HG02938 (cell line): ENCODE measurements at regions not wholly inside any gene's neighbourhood (a gene's known extent, or its start where the extent isn't known, plus 50 kb on each side); places are given as distances from the start of the nearest gene placed in this dataset.
A peak's percentile ranks its signal among the peaks of the same experiment; 100 is the strongest.
"Not testable (repeated sequence)": the region's sequence is repeated elsewhere in the genome, so short reads cannot be mapped to it uniquely, and the experiment has no call there.

Source experiments
- ATAC-seq: cut with Tn5 transposase; IDR thresholded peaks from one replicate; pipeline ENCODE4 v1.9.1; 2021; ENCODE audit warnings: mild to moderate bottlenecking, moderate library complexity; ENCODE audit not compliant: unreplicated experiment

DNA sequence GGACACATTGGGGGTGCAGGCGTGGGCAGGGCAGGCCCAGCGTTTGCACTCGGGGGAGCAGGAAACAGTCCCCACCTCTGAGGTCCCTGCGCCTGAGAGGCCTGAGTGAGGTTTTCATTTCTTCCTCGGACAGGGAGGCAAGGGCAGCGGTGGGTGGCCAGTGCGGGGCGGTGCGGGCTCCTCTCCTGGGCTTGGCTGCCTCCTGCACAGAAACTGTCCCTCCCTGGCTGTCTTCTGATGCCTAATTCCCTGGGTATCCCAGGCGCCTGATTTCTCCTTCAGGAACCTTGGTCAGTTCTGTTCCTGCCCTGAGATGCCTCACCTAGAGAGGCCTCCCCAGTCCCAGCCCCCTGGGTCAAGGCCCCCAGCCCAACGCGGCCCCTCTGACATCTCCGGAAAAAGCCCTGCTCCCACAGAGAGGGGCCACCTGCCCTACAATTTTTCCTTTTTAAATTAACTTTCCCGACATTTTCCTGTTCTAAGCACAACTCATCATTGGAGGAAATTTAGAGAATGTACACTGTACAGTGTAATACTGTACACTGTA is 260.3 kb downstream of the ADGRD1 start:
- ATAC-seq, result no peak

DNA sequence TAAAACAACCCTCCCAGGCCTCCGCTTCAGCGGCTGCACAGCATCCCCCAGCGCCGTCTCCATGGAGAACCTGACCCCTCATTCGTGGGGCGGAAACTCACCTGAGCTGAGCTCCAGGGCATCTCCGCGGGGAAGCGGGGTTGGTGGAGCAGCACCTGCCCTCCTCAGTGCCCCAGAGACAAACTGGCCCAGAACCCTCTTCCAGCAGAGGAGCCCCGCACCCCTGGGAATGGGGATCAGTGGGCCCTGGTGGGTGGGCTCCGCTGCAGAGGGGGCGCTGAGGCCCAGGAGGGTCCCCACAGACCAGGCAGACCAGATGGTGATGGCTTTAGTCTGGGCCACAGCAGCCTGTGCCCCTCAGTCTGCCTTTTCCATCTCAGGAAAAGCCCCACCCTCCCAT is 261.2 kb downstream of the ADGRD1 start:
- ATAC-seq, result not testable (repeated sequence)

DNA sequence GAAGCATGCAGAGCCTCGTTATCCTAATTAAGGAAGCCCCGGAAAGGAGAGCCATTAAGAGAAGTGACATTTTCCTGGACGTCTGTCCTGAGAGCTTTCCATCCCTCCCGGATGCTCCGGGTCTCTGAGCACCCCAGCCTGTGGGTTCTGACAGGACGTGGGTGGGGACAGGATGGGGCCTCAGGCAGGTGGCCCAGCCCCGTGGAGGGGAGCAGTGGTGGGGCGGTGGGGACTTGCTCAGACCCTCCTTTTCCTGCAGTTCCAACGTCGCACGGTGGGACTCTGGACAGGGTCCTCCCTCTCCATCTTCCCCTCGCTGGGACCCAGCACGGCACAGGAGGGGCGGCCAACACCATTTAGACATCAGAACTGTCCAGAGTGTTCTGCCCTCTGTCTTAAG is 262.9 kb downstream of the ADGRD1 start:
- not testable (repeated sequence) for ATAC-seq

DNA sequence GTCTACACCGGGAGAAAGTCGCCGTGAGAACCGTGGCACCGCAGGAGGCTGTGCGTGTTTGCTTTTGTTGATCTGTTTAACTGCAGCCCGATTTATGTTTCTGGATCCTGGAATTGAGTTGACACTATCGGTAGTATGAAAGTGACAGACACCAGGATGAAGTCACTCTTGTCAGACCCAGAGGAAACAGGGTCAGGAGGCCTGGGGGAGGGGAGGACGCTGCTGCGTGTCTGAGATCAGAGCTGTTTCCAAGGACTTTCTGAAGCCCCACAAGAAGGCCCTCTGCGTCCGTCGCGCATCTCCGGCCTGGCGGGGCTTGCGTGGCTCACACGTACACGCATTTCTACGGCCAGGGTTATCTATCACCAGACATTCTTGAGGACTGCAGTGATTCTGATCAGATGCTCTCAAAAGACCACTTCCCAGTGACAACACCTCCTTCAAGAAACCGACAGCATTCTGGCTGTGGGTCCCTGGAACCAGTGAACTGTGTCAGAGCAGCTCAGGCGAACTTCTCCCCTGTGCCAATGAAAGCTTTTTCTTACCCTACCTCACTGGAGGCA is 263.4 kb downstream of the ADGRD1 start:
- ATAC-seq, result no peak

DNA sequence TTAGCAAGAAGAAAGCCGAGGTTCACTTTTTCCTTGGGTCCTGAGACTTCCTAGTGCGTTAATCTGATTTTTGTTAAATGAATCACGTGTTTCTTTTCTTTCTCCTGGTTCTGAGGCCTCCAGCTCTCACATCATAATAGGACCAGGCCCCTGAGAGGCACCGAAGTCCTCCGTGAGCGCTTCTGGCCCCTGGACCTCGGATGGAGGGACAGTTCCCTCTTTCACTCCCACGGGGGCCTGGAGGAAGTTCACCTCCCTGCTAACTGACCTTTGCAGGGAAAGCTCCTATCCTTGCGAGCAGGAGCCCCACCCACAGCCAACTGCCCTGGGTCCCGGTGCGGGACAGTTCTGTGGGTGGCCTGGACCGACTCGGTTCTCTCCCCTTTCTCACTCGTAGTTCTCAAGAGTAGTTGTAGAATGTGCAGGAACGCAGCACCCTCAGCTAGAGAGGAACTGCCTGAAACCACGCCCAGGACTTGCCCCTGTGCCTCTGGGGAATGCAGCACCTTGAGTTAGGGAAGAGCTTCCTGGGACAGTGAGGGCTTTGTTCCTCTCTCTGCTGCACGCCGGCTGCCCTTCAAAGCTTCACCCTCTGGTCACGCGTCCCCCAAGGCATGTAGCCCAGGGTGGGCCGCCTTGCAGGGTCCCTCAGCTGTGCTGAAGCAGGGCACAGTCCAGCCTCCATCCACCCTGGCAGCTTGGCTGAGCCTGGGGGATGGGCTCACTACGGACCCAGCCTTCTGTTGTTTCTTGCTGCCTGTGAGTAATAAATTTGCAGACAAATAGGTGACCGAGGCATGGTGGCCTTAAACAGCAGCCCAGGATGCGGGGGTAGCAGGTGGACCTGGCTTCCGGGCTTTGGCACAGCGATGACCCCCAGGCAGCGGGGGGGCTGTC is 264.6 kb downstream of the ADGRD1 start:
- no peak for ATAC-seq

DNA sequence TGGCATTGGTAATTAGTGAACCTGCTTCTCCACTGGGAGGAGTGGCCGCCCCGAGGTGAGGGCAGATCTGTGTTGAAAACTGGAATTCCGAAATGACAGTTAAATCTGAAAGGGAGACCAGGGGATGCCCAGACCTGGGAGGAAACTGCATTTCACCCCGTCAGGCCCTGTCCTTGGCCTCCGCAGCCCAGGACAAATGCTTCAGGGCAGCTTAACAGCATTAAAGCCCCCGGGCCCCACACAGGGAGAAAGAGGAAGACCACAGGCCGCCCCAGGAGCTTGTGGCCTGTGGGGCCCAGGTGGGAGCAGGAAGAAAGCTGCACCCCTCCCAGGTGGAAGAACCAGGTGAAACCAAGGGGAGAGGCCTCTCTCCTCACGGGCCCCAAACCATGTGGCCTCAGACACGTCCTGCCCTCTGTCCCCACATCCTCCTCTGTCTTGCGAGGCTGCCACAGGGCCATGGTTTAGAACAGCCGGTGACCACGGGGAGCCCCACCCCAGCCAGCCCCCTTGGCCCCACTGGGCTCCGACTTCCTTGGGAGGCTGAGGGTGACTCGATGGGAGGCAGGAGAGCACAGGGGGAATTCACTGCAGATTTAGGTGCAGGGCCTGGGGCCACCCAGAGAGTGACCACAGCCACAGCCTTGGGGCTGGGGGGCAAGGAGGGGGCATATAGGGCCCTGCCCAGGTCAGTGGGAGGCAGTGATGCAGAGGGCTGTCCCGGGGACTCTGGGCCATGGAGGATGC is 265.4 kb downstream of the ADGRD1 start:
- no peak for ATAC-seq

DNA sequence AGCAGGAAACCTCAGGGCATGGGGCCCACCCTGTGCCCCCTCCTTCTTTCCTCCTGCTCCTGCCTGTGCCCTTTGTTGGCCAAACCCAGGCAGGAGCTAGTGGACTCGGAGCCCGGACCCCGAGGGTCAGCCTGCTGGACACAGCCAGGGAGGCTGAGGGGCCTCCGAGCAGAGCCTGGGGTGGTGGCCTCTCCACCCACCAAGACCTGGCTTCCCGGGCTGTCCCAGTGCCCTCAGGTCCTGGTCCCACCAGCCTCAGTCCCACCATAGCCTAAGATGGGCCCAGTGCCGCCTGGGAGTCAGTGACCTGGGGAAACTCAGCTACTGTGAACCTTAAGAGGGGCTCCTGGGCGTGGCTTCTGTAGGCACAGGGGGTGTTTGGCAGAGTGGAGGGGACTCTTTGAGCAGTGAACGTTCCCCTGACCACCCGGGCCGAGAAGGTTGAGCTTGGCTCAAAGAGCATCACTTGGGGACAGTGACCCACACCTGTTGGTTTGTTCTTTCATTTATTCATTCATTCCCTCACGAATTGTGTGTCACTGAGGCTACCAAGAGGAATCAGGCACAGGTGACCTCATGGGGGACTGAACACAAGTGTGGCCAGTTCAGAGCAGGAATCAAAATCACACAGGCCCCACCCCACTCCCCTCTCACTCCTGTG is 266.1 kb downstream of the ADGRD1 start:
- ATAC-seq, result no peak

DNA sequence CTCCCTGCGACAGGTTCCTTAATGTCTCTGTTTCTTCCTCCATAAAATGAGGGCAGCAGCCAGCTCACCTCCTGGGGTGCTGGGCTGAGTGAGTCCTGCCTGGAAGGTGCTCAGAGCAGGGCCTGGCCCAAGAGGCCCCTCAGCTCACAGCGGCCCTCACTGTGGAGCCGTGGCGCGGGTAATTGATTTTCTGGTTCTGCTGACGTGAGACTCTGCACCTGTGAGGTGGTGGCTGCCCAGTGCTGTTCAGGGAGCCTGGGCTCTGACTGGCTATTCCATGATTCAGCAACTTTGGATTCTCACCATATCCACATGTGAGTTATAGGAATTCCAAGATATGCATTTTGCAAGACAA is 266.6 kb downstream of the ADGRD1 start:
- ATAC-seq, result no peak

DNA sequence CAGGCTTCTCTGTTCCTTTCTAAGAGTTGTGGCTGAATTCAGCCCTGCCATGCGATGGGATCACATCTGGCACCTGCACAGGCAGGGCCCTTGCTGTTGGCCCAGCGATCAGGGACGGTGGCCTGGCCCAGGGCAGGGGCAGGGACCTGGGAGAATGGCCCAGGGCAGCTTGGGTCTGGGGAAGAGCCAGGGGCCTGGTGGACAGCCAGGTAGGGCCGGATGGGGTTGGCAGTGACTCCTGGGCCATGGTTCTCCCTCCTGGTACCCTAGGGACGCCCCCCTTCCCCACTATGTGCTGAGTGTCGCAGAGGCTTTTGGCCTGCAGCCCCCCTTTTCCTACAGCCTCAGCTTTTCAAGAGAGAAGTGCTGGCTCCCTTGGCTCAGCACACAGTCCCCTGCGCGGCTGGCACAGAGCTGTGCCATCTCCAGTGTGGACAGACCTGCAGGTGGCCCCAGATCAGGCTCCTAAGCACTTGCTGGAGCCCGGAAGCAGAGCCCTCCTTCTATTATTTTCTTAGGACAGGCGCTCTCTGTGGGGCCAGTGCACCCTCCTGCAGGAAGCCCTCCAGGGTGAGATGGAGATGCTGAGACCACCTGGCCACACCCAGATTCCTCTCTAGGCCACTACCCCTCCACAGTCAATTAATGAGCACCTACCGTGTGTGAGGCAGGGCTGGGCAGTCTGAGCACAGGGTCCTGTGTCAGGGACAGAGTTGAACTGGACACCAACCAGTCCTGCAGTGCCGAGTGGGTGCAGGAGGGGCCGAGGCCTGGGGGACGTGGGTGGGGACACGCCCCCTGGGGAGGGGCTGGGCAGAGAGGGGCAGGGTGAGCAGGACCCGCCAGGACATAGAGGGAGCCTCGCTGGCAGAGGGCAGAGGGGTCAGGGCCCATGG is 267.6 kb downstream of the ADGRD1 start:
- ATAC-seq, result no peak

DNA sequence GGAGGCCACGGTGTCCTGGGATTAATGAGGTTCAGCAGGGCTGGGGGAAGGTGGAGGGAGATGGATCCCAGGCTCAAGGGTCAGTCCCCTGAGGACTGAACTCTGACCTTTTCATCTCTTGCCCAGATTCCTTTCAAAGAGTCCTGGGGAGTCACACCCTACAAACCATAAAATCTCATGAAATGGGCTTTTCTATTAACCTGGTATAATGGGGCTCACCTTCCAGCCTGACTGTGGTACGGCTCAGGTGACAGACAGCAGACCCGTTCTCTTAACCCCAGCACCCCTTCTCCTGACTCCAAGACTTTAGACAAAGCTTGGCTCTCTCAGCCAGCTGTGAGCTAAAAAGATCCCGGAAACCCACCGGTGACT is 268.2 kb downstream of the ADGRD1 start:
- no peak for ATAC-seq

DNA sequence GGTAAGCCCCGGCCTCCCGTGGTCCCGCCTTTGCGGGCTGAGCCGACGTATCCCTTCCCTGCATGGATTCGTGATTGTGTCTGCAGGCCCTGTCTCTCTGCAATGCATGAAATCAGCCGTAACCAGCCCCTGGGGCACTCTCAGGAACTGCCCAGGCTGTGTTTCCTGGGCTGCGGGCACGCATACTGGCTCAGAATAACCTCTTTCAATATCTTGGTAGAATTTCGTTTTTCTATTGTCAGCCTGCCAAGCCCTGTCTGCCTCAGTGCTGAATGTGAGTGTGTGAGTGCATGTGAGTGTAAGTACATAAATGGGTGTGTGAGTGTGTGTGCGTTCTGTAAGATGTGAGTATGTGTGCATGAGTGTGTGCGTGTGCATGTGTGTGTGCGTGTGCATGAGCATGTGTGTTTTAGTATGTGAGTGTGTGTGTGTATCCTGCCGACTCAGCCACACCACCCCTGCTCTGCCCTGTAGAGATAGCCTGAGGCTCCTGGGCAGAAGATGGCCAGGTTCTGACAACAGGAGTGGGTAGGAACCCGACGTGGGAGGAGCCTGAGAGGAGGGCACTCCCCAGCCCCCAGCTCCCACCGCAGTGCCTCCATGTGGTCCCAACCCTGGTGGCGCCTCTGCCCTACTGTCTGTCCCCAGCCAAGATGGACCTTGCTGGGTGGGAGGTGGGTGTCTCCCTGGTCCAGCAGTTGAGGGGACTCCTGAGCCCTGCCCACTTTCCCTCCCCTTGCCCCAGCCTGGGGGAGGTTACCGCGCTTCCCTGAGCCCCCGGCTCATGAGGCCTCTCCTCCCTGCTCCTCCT is 268.8 kb downstream of the ADGRD1 start:
- peak; percentile 46 for ATAC-seq

DNA sequence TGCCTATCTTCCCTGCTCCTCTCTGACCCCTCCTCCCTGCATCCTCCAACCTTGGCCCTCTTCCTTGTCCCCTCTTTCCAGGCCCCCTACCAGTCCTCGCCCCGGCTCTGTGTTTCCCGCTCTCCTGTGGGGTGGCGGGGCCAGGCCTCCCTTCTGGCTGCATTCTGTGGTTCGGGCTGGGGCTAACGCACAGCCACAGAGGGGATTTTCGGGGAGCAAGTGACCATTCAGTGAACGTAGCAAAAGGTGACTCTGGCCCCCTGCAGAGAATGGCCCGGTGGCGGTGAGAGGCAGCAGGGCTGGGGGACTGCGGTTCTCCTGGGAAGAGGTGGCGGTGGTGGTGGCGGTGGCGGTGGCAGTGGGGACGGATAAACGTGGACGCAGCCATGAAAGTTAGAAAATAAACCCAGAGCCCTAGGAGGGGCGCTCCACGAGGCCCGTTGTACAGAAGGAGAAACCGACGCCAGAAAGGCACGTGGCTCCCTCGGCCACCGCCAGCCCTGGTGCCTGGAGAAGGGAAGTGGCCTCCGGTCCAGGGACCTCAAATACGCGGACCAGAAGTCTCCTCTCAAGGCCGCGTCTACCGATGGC is 269.6 kb downstream of the ADGRD1 start:
- ATAC-seq, result no peak

DNA sequence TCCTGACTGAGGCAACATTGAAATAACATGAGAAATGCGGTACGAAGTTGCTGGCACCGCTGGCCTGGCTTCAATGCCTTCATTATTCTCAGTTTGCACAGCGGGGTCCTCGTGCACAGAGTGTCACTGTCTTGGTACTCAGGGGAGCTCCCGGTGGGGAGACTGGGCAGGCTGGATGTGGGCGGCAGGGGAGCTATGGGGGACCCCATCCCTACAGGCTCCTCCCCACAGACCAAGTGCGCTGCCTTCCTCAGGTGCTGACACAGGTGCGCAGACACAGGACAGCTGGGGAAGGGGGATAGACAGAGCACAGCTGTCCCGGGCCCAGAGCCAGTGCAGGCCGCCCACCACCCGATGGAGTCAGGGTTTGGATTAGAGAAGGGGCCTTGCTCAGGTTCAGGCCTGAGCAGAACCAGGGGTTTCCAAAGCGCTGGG is 270.1 kb downstream of the ADGRD1 start:
- no peak for ATAC-seq

DNA sequence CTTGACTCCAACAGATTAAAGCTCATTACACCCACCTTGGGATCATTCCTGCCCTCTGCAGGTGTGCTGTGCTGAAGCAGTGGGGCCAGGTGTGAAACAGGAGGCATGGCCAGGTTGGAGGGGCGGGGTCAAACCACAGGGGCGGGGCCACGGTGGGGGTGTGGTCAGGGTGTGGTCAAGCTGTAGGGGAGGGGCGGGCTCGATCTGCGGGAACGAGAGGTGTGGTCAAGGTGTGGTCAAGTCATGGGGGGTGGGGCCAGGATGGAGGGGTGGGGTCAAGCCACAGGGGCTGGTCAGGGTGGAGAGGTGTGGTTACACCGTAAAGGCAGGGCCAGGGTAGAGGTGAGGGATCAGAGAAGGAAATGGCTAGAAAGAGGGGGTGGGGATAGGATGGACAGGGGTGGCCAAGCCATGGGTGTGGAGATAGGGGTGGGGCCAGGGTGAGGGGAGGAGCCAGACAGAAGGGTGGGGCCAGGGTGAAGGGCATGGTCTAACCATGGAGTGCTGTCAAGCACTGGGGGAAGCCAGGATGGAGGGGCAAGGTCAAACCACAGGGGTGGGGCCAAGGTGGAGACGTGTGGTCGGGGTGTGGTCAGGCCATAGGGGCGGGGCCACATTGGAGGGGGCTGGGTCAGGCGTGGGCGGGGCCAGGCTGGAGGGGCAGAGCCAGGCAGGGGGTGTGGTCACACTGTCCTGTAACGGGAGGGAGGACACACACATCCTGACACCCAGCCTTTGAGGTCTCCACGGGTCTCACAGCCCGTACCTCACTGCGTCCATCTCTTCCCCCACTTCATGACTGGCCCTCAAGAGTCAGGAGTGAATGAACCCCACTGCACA is 270.7 kb downstream of the ADGRD1 start:
- not testable (repeated sequence) for ATAC-seq

DNA sequence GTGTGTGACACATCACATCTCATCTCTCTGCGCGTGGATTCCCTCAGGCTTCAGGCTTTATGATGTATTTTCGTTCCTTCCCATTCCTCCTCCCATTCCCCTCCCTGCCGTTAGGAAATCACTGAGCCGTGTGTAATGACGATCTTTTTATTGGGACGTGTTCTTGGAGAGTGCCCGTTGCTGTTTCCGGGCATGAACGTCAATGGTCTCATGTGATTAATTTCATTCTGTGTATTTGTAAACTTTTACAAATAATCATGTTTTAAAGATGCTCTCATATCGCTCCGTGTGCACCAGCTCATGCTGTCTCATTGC is 271.3 kb downstream of the ADGRD1 start:
- not testable (repeated sequence) for ATAC-seq

DNA sequence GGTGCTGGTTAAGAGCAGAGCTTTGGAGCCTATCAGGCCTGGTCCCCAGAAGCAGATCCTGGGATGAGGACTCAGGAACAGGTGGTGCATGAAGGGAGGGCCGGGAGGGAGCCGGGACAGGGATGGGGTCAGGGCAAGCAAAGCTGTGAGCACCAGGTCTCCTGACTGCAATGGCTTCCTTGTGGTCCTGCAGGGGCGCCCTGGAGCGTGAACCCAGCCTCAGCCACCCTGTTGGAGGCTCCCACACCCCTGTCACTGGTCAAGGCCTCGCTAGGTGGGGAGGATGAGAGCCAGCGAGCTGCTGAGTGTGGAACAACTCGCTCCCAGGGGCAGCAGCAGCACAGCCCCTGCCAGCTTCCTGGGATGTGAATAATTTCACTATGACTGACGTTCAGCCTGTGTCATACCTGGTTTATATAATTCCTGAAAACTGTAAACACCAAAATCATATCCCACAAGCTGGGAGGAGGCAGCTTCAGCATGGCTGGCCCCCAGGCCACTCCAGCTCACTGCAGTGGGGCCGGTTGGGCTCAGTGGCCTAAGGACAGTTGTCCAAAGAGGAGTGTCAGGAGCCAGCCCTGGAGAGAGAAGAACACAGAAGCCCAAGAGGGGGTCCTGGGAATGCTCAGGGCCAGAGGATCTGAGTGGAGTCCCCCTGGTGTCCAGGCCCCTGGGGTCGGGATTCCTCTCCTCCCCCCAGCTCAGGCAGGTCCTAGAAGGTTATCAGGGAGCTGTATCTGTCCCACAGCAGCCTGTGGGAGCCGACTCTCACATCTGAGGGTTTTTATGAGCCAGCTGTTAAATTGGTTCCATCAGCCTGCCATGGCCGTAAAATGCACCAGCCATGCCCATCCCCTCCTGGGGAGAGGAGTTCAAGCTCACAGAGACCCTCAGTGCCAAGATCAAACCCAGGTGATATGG is 272.9 kb downstream of the ADGRD1 start:
- ATAC-seq, result no peak

DNA sequence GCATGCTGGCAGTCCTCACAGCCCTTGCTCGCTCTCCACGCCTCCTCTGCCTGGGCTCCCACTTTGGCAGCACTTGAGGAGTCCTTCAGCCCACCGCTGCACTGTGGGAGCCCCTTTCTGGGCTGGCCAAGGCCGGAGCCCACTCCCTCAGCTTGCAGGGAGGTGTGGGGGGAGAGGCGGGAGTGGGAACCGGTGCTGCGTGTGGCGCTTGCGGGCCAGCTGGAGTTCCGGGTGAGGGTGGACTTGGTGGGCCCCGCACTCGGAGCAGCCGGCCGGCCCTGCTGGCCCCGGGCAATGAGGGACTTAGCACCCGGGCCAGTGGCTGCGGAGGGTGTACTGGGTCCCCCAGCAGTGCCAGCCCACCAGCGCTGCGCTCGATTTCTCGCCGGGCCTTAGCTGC is 273.9 kb downstream of the ADGRD1 start:
- not testable (repeated sequence) for ATAC-seq
